Progenitor cell of endocrine pancreas (in vitro differentiated cells): ENCODE measurements at regions not wholly inside any gene's neighbourhood (a gene's known extent, or its start where the extent isn't known, plus 50 kb on each side); places are given as distances from the start of the nearest gene placed in this dataset.

ENCODE experiments used
- DNase-seq: peaks from one replicate; pipeline ENCODE4 v3.0.0; 2021; ENCODE audit warnings: low spot score; ENCODE audit not compliant: unreplicated experiment
- H3K27ac Mint-ChIP-seq: 2 replicates; pipeline ENCODE4 v1.8.0; 2021; ENCODE audit warnings: mild to moderate bottlenecking, moderate library complexity, mixed read lengths
- H3K27me3 Mint-ChIP-seq: 2 replicates; pipeline ENCODE4 v1.8.0; 2021; ENCODE audit warnings: mixed read lengths
- H3K36me3 Mint-ChIP-seq: 2 replicates; pipeline ENCODE4 v1.8.0; 2022; ENCODE audit warnings: mixed read lengths; ENCODE audit not compliant: insufficient read depth
- H3K4me1 Mint-ChIP-seq: 2 replicates; pipeline ENCODE4 v1.8.0; 2021; ENCODE audit warnings: low read depth, mixed read lengths
- H3K4me3 Mint-ChIP-seq: 2 replicates; pipeline ENCODE4 v1.8.0; 2021; ENCODE audit warnings: low read depth, mild to moderate bottlenecking, moderate library complexity, mixed read lengths
- H3K9me3 Mint-ChIP-seq: 2 replicates; pipeline ENCODE4 v1.8.0; 2021; ENCODE audit warnings: low read depth, mixed read lengths
- TF ChIP-seq, protein P1 (sequence below): fragments of 200-600 bp; sonication (generic); IDR thresholded peaks from one replicate; pipeline ENCODE4 v1.5.0; 2021; ENCODE audit warnings: antibody characterized with exemption, mild to moderate bottlenecking; ENCODE audit not compliant: unreplicated experiment

DNA sequence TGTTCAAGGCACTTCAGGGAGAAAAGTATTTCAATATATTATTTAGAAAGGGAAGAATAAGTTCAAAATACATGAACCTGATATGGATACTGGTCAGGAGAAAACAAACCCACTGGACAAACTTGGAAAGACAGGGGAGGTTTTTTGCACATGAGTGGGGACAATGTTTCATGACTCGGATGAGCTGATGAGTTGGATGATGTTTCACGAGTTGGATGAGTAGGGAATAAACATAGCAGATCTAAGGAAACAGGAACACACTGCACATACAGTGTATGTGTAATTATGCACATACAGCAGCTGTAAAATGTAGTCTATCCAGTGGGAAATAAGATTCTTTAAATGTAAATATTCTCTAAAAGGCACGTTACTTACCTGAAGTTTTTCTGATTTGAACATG, 682.9 kb upstream of the ADAMTS5 start:
- Mint-ChIP-seq H3K27me3 (no peaks in the 10 kb centered on the region), H3K4me1 (no peaks in the 10 kb centered on the region), H3K27ac (no peak overlapping the region), H3K36me3 (no peaks in the 10 kb centered on the region), H3K4me3 (no peak overlapping the region), H3K9me3 (peaks cover 6% of the 10 kb centered on the region)
- TF ChIP-seq, protein P1, sequence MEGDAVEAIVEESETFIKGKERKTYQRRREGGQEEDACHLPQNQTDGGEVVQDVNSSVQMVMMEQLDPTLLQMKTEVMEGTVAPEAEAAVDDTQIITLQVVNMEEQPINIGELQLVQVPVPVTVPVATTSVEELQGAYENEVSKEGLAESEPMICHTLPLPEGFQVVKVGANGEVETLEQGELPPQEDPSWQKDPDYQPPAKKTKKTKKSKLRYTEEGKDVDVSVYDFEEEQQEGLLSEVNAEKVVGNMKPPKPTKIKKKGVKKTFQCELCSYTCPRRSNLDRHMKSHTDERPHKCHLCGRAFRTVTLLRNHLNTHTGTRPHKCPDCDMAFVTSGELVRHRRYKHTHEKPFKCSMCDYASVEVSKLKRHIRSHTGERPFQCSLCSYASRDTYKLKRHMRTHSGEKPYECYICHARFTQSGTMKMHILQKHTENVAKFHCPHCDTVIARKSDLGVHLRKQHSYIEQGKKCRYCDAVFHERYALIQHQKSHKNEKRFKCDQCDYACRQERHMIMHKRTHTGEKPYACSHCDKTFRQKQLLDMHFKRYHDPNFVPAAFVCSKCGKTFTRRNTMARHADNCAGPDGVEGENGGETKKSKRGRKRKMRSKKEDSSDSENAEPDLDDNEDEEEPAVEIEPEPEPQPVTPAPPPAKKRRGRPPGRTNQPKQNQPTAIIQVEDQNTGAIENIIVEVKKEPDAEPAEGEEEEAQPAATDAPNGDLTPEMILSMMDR = no peak
- DNase-seq = no peak

DNA sequence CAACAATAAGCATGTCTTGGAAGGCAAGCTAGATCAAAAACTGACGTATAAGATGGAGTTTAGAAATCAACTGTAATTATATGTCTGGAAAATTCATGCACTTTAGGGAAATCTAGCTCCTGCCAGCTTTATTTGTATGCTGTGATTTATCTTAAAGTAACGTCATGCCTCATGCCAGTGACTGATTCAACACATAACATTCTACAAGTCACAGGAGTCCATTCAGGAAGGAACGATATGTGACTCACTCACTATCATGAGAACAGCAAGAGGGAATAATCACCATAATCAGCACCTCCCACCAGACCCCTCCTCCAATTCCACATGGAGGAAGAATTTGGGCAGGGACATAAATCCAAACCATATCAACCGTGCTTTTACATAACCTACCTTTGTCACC, 682.4 kb upstream of the ADAMTS5 start:
- TF ChIP-seq, protein P1 = no peak
- Mint-ChIP-seq H3K4me1 (peaks cover 1% of the 10 kb centered on the region), H3K27ac (no peak overlapping the region), H3K36me3 (no peaks in the 10 kb centered on the region), H3K4me3 (no peak overlapping the region), H3K9me3 (peaks cover 6% of the 10 kb centered on the region), H3K27me3 (no peaks in the 10 kb centered on the region)
- no peak for DNase-seq

DNA sequence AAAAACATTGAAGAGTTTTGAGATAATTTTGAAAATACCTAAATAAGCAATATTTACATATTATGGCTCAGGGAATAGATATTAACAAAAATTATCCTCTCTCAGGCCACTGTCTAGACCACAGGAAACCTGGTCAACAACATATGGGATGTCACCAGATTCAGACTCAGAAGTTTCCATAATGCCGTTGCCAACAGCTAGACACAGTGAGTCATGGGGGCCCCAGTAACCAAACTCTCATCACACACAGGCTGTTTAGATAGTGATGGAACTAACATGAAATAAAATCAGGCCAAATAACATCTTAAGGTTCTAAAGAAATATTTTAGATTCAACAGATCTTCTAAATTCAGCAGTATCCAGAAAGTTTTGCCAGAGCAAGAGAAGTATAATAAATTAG, 681.7 kb upstream of the ADAMTS5 start:
- Mint-ChIP-seq H3K4me1 (peaks cover 1% of the 10 kb centered on the region), H3K9me3 (peaks cover 9% of the 10 kb centered on the region), H3K36me3 (no peaks in the 10 kb centered on the region), H3K4me3 (no peak overlapping the region), H3K27me3 (no peaks in the 10 kb centered on the region), H3K27ac (no peak overlapping the region)
- no peak for DNase-seq
- TF ChIP-seq, protein P1 = no peak

DNA sequence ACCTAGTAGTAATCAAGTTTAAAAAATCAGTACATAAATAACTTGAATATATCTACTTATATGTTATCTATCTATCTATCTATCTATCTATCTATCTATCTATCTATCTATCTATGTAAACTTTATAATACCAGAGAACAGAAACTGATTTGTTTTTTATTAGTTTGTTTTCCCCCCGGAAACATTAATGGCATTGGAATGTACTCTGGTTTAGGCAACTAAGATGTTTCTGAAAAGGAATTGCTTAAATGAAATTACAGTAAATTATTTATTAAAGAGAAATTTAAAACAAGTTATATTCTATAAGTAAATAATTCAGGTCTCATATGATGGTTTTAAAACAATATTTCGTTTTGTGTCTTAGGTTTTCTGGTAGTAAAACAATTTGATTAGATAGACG, 681.0 kb upstream of the ADAMTS5 start:
- DNase-seq = no peak
- TF ChIP-seq, protein P1 = no peak
- Mint-ChIP-seq H3K36me3 (no peaks in the 10 kb centered on the region), H3K4me1 (peaks cover 1% of the 10 kb centered on the region), H3K9me3 (peaks cover 9% of the 10 kb centered on the region), H3K27me3 (no peaks in the 10 kb centered on the region), H3K27ac (no peak overlapping the region), H3K4me3 (no peak overlapping the region)

DNA sequence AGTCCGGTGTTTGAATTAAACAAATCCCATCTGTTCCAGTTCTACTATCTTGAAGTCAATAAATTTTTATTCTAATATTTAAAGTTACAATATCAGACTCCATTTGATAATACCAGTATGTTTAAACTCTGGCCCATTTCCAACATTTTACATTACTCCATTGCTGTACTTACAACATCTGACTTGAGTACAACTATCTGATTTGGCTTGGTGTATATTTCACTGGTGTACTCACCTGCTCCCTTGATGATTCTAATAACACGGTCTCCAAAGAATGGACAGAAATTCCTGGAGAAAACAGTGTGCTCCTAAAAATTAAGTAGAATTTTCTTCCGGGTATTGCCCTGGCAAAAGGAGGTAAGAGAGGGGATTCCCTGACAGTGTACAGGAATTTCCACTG, 680.5 kb upstream of the ADAMTS5 start:
- TF ChIP-seq, protein P1 = no peak
- Mint-ChIP-seq H3K4me3 (no peak overlapping the region), H3K27ac (no peak overlapping the region), H3K36me3 (no peaks in the 10 kb centered on the region), H3K9me3 (peaks cover 9% of the 10 kb centered on the region), H3K4me1 (peaks cover 1% of the 10 kb centered on the region), H3K27me3 (no peaks in the 10 kb centered on the region)
- no peak for DNase-seq
